NAMALWA (cell line): ENCODE measurements at regions not wholly inside any gene's neighbourhood (a gene's known extent, or its start where the extent isn't known, plus 50 kb on each side); places are given as distances from the start of the nearest gene placed in this dataset.
"Not testable (repeated sequence)": the region's sequence is repeated elsewhere in the genome, so short reads cannot be mapped to it uniquely, and the experiment has no call there.

Experiments used
- DNase-seq: peaks from one replicate; pipeline ENCODE4 v3.0.0-alpha.2; 2015; ENCODE audit warnings: low spot score

GRCh38 chr16:32947336-32947735 lies 246.7 kb upstream of the TP53TG3C start:
- not testable (repeated sequence) for DNase-seq

GRCh38 chr16:32946041-32946560 lies 247.9 kb upstream of the TP53TG3C start:
- DNase-seq: not testable (repeated sequence)

GRCh38 chr16:32945311-32945710 lies 248.7 kb upstream of the TP53TG3C start:
- DNase-seq: not testable (repeated sequence)

GRCh38 chr16:32939845-32940244 lies 254.2 kb upstream of the TP53TG3C start:
- DNase-seq: not testable (repeated sequence)

- DNase-seq: not testable (repeated sequence)
These were observed 256.1 kb upstream of the TP53TG3C start for GRCh38 chr16:32937929-32938328.

GRCh38 chr16:32932240-32933040 lies 256.5 kb upstream of the TP53TG3 start:
- DNase-seq: not testable (repeated sequence)

GRCh38 chr16:32925192-32925591 lies 249.2 kb upstream of the TP53TG3 start:
- not testable (repeated sequence) for DNase-seq

- DNase-seq: peak; percentile 39
These were observed 246.6 kb upstream of the TP53TG3 start for GRCh38 chr16:32922578-32922977.

GRCh38 chr16:32915346-32915745 lies 239.4 kb upstream of the TP53TG3 start:
- not testable (repeated sequence) for DNase-seq

GRCh38 chr16:32897782-32898181 lies 221.8 kb upstream of the TP53TG3 start:
- DNase-seq: peak; percentile 62

- DNase-seq: not testable (repeated sequence)
These were observed 209.4 kb upstream of the TP53TG3 start for GRCh38 chr16:32885392-32885791.

- DNase-seq: not testable (repeated sequence)
These were observed 208.6 kb upstream of the TP53TG3 start for GRCh38 chr16:32884556-32884955.

- DNase-seq: not testable (repeated sequence)
These were observed 206.4 kb upstream of the TP53TG3 start for GRCh38 chr16:32882328-32882857.

- DNase-seq: not testable (repeated sequence)
These were observed 205.7 kb upstream of the TP53TG3 start for GRCh38 chr16:32881631-32882030.

- not testable (repeated sequence) for DNase-seq
These were observed 204.0 kb upstream of the TP53TG3 start for GRCh38 chr16:32880009-32880408.

GRCh38 chr16:32876718-32877117 lies 200.8 kb upstream of the TP53TG3 start:
- DNase-seq: not testable (repeated sequence)

- DNase-seq: not testable (repeated sequence)
These were observed 197.8 kb upstream of the TP53TG3 start for GRCh38 chr16:32873783-32874182.

- not testable (repeated sequence) for DNase-seq
These were observed 197.2 kb upstream of the TP53TG3 start for GRCh38 chr16:32873120-32873519.

GRCh38 chr16:32870628-32871027 lies 194.7 kb upstream of the TP53TG3 start:
- DNase-seq: not testable (repeated sequence)

- not testable (repeated sequence) for DNase-seq
These were observed 192.4 kb upstream of the TP53TG3 start for GRCh38 chr16:32868334-32868733.

GRCh38 chr16:32865284-32865683 lies 189.3 kb upstream of the TP53TG3 start:
- not testable (repeated sequence) for DNase-seq

- not testable (repeated sequence) for DNase-seq
These were observed 185.7 kb upstream of the TP53TG3 start for GRCh38 chr16:32861476-32862201.
